Left lung (tissue), 4 donors: ENCODE measurements at regions not wholly inside any gene's neighbourhood (a gene's known extent, or its start where the extent isn't known, plus 50 kb on each side); places are given as distances from the start of the nearest gene placed in this dataset.

ENCODE experiments used
- ATAC-seq: fragments of 200-7000 bp; cut with Tn5 transposase; one replicate; pipeline ENCODE4 v1.9.1; 2020; ENCODE audit warnings: moderate library complexity
- DNase-seq, 4 donors: peaks; one replicate each; pipeline ENCODE4 v3.0.0-alpha.2; 2013 to 2020
- H3K27ac ChIP-seq, 2 donors: fragments of 200-600 bp; sonication (generic) in 1 of 2; one replicate each; pipeline versions ENCODE4 v1.5.0 to v1.8.0; 2020 to 2021
- H3K27me3 ChIP-seq, 2 donors: fragments of 200-600 bp; sonication (generic) in 1 of 2; one replicate each; pipeline versions ENCODE4 v1.5.0 to v1.8.0; 2020 to 2021
- H3K36me3 ChIP-seq, 2 donors: fragments of 200-600 bp; sonication (generic) in 1 of 2; one replicate each; pipeline versions ENCODE4 v1.5.0 to v1.8.0; 2020 to 2021
- H3K4me1 ChIP-seq, 2 donors: fragments of 200-600 bp; one replicate each; pipeline ENCODE4 v1.8.0; 2021
- H3K4me3 ChIP-seq, 2 donors: fragments of 200-600 bp; sonication (generic) in 1 of 2; one replicate each; pipeline versions ENCODE4 v1.5.0 to v1.8.0; 2020 to 2021; ENCODE audit warnings: mild to moderate bottlenecking in 1 of 2
- H3K9me3 ChIP-seq, 2 donors: fragments of 200-600 bp; sonication (generic) in 1 of 2; one replicate each; pipeline versions ENCODE4 v1.5.0 to v1.8.0; 2020 to 2021
- CTCF ChIP-seq, 2 donors: fragments of 200-600 bp; sonication (generic) in 1 of 2; IDR thresholded peaks; one replicate each; pipeline versions ENCODE4 v1.5.0 to v1.8.0; 2021; ENCODE audit warnings: antibody characterized with exemption in 2 of 2
- intact Hi-C, 2 donors: fragments of 100-400 bp; cut with DNase I; formaldehyde crosslinking; loops; one replicate each; pipeline versions ENCODE4 v1.11.2 to v1.14.2; 2022
- donor health status: DM: no; HTN: yes; CAD: no.
- donor health status: DM: no; HTN: no; CAD: no.

- no peaks in the 10 kb centered on the region for H3K4me1 ChIP-seq
- no peak for ATAC-seq
- TF ChIP-seq CTCF (IDR thresholded peaks at IDR 0.05) = no peak
- no peaks in the 10 kb centered on the region for H3K9me3 ChIP-seq
- no peak for DNase-seq
- no peak overlapping the region for H3K4me3 ChIP-seq
- intact Hi-C loops = no loop called here
- H3K27ac ChIP-seq = no peak overlapping the region
- H3K27me3 ChIP-seq = peaks cover 0 to 5% of the 10 kb centered on the region in 2 donors
- H3K36me3 ChIP-seq = no peaks in the 10 kb centered on the region
These were observed 130.6 kb downstream of the TENT4A start for GRCh38 chr5:6843821-6844220.

- DNase-seq (no peak), ATAC-seq (no peak)
- intact Hi-C loops = no loop called here
- Histone ChIP-seq H3K27ac (no peak overlapping the region), H3K27me3 (no peaks in the 10 kb centered on the region), H3K4me3 (no peak overlapping the region), H3K36me3 (no peaks in the 10 kb centered on the region), H3K9me3 (peaks cover 0 to 4% of the 10 kb centered on the region in 2 donors), H3K4me1 (no peaks in the 10 kb centered on the region)
- TF ChIP-seq CTCF (IDR thresholded peaks at IDR 0.05) = no peak
These were observed 132.6 kb downstream of the TENT4A start for GRCh38 chr5:6845856-6846255.

- TF ChIP-seq CTCF (IDR thresholded peaks at IDR 0.05) = no peak
- no peaks in the 10 kb centered on the region for H3K36me3 ChIP-seq
- intact Hi-C loops = no loop called here
- H3K9me3 ChIP-seq = peaks cover 0 to 19% of the 10 kb centered on the region in 2 donors
- H3K4me1 ChIP-seq = no peaks in the 10 kb centered on the region
- no peak overlapping the region for H3K4me3 ChIP-seq
- ATAC-seq = no peak
- no peak overlapping the region for H3K27ac ChIP-seq
- H3K27me3 ChIP-seq = no peaks in the 10 kb centered on the region
- DNase-seq = no peak
These were observed 134.6 kb downstream of the TENT4A start for GRCh38 chr5:6847870-6848269.

- DNase-seq (no peak), ATAC-seq (no peak)
- Histone ChIP-seq H3K27me3 (no peaks in the 10 kb centered on the region), H3K9me3 (peaks cover 0 to 27% of the 10 kb centered on the region in 2 donors), H3K36me3 (no peaks in the 10 kb centered on the region), H3K4me3 (no peak overlapping the region), H3K27ac (no peak overlapping the region), H3K4me1 (no peaks in the 10 kb centered on the region)
- intact Hi-C loops = no loop called here
- no peak for TF ChIP-seq CTCF (IDR thresholded peaks at IDR 0.05)
These were observed 136.3 kb downstream of the TENT4A start for GRCh38 chr5:6849316-6850105.

GRCh38 chr5:6850106-6850432 is 136.8 kb downstream of the TENT4A start:
- ATAC-seq = no peak

More at GRCh38 chr5:6850106-6850432, 136.8 kb downstream of the TENT4A start:
- no peaks in the 10 kb centered on the region for H3K4me1 ChIP-seq
- intact Hi-C loops = no loop called here
- no peak for TF ChIP-seq CTCF (IDR thresholded peaks at IDR 0.05)
- H3K4me3 ChIP-seq = no peak overlapping the region
- H3K36me3 ChIP-seq = no peaks in the 10 kb centered on the region
- H3K27me3 ChIP-seq = no peaks in the 10 kb centered on the region
- peaks cover 0 to 32% of the 10 kb centered on the region in 2 donors for H3K9me3 ChIP-seq
- no peak overlapping the region for H3K27ac ChIP-seq
- DNase-seq = no peak
